ENCODE measurements at regions not wholly inside any gene's neighbourhood (a gene's known extent, or its start where the extent isn't known, plus 50 kb on each side); places are given as distances from the start of the nearest gene placed in this dataset.

- DNase-seq (ENCODE audit: low read depth) = no peak
Observed at GRCh38 chr14:55942076-55942654, 176.0 kb upstream of the PELI2 start.

- DNase-seq (ENCODE audit: low read depth) = no peak
Observed at GRCh38 chr14:55942826-55943225, 175.4 kb upstream of the PELI2 start.

- no peak for DNase-seq (ENCODE audit: low read depth)
Observed at GRCh38 chr14:55944757-55945156, 173.5 kb upstream of the PELI2 start.

- DNase-seq (ENCODE audit: low read depth) = no peak
Observed at GRCh38 chr14:55946231-55946630, 172.0 kb upstream of the PELI2 start.

- no peak for DNase-seq (ENCODE audit: low read depth)
Observed at GRCh38 chr14:55948399-55948798, 169.8 kb upstream of the PELI2 start.

GRCh38 chr14:55949708-55950107, 168.5 kb upstream of the PELI2 start:
- no peak for DNase-seq (ENCODE audit: low read depth)

- DNase-seq (ENCODE audit: low read depth) = no peak
Observed at GRCh38 chr14:55950135-55950534, 168.1 kb upstream of the PELI2 start.

- DNase-seq (ENCODE audit: low read depth) = no peak
Observed at GRCh38 chr14:55951341-55952206, 166.6 kb upstream of the PELI2 start.

- DNase-seq (ENCODE audit: low read depth) = no peak
Observed at GRCh38 chr14:55954108-55954507, 164.1 kb upstream of the PELI2 start.

- DNase-seq (ENCODE audit: low read depth) = no peak
Observed at GRCh38 chr14:55955175-55955574, 163.0 kb upstream of the PELI2 start.

- DNase-seq (ENCODE audit: low read depth) = no peak
Observed at GRCh38 chr14:55957950-55958349, 160.3 kb upstream of the PELI2 start.

GRCh38 chr14:55963295-55963694, 154.9 kb upstream of the PELI2 start:
- no peak for DNase-seq (ENCODE audit: low read depth)

GRCh38 chr14:55964091-55964490, 154.1 kb upstream of the PELI2 start:
- no peak for DNase-seq (ENCODE audit: low read depth)

- DNase-seq (ENCODE audit: low read depth) = no peak
Observed at GRCh38 chr14:55964821-55965220, 153.4 kb upstream of the PELI2 start.

GRCh38 chr14:55965851-55966250, 152.4 kb upstream of the PELI2 start:
- no peak for DNase-seq (ENCODE audit: low read depth)

GRCh38 chr14:55968741-55969140, 149.5 kb upstream of the PELI2 start:
- no peak for DNase-seq (ENCODE audit: low read depth)

GRCh38 chr14:55973285-55973800, 144.9 kb upstream of the PELI2 start:
- DNase-seq (ENCODE audit: low read depth) = no peak

GRCh38 chr14:55973911-55974630, 144.1 kb upstream of the PELI2 start:
- no peak for DNase-seq (ENCODE audit: low read depth)

GRCh38 chr14:55975281-55975910, 142.8 kb upstream of the PELI2 start:
- no peak for DNase-seq (ENCODE audit: low read depth)

- DNase-seq (ENCODE audit: low read depth) = no peak
Observed at GRCh38 chr14:55976219-55976618, 142.0 kb upstream of the PELI2 start.

- DNase-seq (ENCODE audit: low read depth) = no peak
Observed at GRCh38 chr14:55976655-55977054, 141.6 kb upstream of the PELI2 start.

- no peak for DNase-seq (ENCODE audit: low read depth)
Observed at GRCh38 chr14:55977392-55978150, 140.6 kb upstream of the PELI2 start.

Measured in HS-27A (cell line).